Fibroblast of skin of left quadriceps (primary cell): ENCODE measurements at regions not wholly inside any gene's neighbourhood (a gene's known extent, or its start where the extent isn't known, plus 50 kb on each side); places are given as distances from the start of the nearest gene placed in this dataset.

Source experiments
- DNase-seq, 2 experiments: peaks; one replicate each; pipeline ENCODE4 v3.0.0-alpha.2; 2013; ENCODE audit warnings: low read depth in 2 of 2

GRCh38 chr22:34045311-34045710, 125.0 kb upstream of the LARGE1 start:
- DNase-seq, result no peak

- no peak for DNase-seq
Measured at GRCh38 chr22:34055525-34056200, 135.4 kb upstream of the LARGE1 start.

DNA sequence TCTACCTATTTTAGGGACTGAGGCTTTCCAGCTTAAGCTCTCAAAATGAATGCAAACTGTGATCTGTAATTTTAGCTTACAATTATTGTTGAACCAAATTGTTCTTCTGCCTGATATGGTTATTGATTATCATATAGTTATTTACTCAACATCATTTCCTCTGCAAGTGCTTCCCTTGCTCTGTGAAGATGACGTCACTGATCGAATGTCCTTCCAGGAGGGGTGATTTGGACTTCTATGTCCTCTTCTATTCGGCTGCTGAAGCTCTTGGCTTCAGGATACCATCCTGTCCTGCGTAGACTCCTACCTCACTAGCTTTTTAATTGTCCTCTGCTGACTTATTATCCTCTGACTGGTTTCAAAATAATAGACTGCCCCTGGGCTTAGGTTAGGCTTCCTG, 137.4 kb upstream of the LARGE1 start:
- no peak for DNase-seq

- no peak for DNase-seq
Measured at GRCh38 chr22:34064696-34065095, 144.4 kb upstream of the LARGE1 start.

DNA sequence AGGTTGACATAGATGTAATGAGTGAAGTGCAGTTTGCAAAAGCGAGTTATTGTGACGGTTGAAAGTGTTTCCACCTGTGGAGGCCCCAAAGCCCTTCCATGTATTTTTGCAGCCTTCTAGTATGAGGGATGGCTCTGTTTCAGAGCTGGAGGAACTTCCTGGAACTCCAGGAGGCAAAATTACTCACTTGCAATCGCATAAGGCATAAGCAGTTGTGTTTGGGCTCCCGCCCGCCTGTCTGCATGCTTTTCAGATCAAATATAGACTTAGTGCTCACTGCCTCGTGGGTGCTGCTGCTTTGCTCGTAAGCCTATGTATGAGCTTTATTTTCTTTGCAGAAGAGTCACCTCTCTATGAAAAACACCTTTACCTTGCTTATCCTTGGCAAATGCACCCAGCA, 146.8 kb upstream of the LARGE1 start:
- DNase-seq, result no peak

DNA sequence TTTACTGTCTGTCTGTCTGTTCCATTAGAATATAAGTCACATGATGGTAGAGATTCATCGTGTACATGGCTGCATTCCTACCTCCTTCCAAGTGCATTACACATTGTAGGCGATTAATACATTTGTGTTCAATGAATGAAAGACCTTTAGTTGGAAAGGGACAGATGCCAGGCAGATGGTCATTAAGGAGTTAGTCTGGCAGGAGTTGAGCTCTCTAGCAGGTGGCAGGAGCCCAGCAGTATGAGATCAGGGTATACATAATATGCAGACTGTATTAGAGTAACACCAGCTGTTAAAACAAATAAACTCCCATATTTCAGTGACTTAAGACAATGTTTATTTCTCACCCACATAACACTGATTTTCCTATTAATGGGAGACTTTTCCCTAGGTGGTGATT, 147.7 kb upstream of the LARGE1 start:
- no peak for DNase-seq

DNA sequence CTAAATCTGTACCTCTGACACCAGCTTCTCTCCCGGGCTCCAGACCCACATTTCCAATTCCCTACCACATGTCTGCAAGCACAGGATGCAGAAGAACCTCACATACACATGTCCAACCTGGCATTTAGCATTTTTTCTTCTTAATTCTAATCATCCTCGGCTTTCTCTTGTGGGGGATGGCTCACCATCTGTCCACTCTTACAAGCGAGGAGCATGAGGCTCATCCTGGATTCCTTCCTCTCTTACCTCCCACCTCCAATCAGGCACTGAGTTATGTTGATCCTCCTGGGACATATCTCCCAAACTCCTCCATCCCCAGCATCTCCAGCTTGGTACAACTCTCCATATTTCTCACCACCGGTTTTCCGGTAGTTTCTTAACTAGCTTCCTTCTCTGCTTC, 149.8 kb upstream of the LARGE1 start:
- no peak for DNase-seq

- no peak for DNase-seq
Measured at GRCh38 chr22:34070531-34070930, 150.3 kb upstream of the LARGE1 start.

- DNase-seq, result no peak
Measured at GRCh38 chr22:34072585-34072984, 152.3 kb upstream of the LARGE1 start.

DNA sequence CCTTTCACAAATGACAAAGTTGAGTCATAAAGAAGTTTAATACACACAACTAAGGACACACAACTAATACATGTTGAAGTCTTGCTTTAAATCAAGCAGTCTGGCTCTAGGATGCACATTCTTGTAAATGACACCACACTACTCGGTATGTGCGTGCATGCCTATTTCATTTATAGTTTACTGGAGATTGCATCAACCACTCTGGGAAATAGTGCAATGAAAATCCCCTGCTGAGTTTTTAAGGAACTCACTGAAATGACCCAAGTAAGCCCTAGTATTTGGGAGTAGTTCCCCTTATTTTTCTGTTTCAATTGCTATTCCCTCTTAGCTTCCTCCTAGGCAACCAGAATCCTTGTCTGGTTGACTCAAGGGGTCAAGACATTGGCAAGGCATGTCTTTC, 160.2 kb upstream of the LARGE1 start:
- DNase-seq, result no peak

DNA sequence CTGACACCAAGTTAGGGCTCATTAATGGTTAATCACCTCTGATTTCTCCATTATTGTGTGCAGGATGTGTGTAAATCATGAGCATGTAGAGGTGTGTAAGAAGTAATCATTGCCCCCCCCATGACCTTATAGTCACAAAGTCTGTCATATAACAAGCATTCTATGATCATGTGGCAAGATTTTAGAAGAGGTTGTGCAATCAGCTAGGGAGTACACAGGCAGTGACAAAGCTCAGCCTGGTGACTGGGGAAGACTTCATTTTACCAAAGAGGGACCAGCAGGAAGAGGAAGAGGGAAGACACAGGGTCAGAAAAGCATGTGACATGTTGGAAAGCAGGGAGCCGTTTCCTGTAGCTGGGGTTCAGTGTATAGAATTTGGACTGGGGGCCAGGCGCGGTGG, 176.5 kb upstream of the LARGE1 start:
- DNase-seq, result no peak

DNA sequence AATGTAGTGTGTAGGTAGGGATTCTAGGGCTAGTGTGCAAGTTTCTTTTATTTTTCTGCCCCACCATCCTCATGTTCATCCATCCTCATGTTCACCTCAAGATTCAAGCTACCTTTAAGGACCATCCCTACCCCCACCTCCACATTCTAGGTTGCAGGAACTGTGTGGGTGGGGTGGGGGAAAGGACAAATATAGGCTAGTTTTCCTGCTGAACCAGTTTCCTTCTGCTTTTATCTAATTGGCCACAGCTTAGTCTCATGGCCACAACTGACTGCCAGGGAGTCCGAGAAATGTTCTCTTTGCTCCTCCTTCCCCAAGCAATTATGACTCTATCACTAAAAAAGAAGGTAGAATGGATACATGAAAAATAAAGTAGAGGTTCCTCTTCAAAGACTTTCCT, 179.0 kb upstream of the LARGE1 start:
- DNase-seq, result no peak

- DNase-seq, result no peak
Measured at GRCh38 chr22:34102633-34103032, 182.4 kb upstream of the LARGE1 start.

DNA sequence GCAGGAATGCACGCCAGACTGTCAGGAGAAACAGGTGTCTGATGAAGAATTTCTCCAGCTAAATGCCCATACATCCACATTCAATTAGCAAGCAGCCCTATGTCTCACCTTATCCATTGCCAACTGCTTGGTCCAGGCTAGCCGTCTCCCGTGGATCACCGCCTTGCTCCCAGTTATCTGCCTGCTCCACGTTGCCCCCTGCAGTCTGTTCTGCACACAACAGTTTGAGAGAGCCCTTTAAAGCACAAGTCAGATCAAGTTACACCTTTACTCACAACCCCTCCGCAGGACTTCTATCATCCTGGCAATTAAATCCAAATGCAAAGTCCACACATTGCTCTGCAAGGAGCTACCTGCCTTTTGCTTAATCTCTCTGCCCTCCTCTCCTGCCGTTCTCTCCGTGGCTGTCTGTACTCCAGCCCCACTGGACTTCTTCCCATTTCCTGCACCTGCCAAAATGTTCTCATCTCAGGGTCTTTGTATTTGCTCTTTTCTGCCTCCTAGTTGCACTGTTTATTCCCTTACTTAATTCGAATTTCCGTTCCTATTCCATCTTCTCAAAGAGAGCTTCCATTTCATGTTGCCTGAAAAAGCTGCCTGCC, 185.3 kb upstream of the LARGE1 start:
- no peak for DNase-seq

GRCh38 chr22:34108168-34108567, 187.9 kb upstream of the LARGE1 start:
- no peak for DNase-seq

DNA sequence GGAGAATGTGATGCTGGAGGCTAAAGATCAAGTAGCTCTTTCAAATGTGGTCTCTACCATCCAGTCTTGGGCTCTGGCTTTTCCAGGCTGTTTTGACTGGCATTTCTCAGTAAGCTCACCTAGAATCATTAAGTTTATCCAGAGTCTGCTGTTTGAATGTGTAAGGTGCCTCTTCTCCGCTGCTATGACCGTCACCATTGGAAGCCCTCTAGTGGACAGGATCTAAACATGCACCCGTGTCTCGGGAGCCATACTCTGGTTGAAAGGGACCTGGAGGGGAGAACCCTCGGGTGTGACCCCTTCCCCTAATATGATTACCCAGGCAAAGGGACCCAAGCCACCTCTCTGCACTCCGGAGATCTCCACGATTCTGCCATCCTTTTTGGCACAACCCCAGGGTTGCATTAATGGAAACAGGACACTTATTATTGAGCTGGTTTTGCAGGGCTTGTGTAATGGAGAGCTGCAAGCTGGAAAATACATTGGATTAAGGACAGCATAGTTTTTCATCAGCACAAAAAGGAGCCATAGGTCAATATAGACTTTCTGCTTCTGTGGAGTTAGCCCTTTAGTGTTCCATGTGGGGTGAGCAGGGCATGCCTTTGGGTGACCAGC, 191.0 kb upstream of the LARGE1 start:
- DNase-seq, result no peak

GRCh38 chr22:34113381-34113780, 193.1 kb upstream of the LARGE1 start:
- no peak for DNase-seq

DNA sequence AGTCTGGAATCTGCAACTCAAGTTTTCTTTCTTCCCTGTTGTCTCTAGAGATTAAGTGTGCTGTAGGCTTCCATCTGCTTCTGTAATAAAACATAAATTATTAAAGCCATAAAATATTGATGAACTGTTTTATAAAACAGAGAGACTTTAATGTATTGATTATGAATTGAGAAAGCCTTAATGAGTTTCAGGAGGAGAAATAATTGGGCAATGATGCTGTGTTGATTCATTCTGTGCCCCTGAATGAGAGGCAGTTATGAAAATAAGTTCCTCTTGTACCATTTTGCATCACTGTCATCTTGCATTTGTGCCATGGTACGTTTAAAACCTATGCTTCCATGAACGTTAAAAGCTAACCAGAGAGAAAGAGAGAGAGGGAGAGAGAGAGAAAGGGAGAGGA, 194.1 kb upstream of the LARGE1 start:
- no peak for DNase-seq

GRCh38 chr22:34115722-34116121, 195.4 kb upstream of the LARGE1 start:
- no peak for DNase-seq

DNA sequence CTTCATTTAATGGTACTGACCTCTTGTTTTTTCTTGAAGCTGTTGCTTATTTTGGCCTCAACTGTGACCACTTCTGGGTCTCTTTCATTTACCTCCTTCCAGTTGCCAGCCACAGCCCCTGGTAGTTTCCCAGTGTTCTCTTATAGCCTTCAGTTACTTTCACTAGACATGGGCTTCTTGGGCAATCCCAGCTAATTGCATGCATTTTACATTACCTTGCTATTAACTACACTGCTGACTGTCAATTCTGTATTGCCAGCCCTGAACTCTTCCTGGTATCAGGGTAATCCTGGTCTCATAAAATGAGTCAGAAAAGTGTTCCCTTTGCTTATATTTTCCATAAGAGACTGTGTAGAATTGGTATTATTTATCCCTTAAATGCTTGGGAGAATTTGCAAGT, 195.8 kb upstream of the LARGE1 start:
- no peak for DNase-seq

DNA sequence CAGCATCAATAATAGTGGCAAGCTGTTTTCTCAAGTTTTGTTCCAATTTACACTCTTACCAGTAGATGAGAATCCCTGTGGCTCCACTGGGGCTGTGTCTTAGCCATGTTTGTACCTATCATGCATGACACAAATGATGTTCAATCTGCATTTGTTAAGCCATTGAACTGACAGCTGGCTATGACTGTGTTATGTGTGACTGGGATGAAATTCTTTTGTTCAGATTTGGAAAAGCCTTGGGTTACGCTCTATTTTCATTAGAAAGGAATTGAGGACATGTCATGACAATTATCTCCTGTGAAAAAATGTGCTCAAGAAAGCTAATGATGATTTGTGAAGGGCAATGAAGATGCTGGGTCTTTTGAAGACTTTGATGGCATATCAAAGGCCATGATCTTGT, 201.8 kb upstream of the LARGE1 start:
- DNase-seq, result no peak

- DNase-seq, result no peak
Measured at GRCh38 chr22:34129691-34130486, 209.6 kb upstream of the LARGE1 start.

- DNase-seq, result no peak
Measured at GRCh38 chr22:34135749-34136148, 215.5 kb upstream of the LARGE1 start.
